Fibroblast of skin of back (primary cell): ENCODE measurements at regions not wholly inside any gene's neighbourhood (a gene's known extent, or its start where the extent isn't known, plus 50 kb on each side); places are given as distances from the start of the nearest gene placed in this dataset.

ENCODE experiments used
- DNase-seq: peaks from one replicate; pipeline ENCODE4 v3.0.0-alpha.2; 2013

- no peak for DNase-seq
These were observed 323.5 kb downstream of the VPS13C start for GRCh38 chr15:61736790-61737189.

DNA sequence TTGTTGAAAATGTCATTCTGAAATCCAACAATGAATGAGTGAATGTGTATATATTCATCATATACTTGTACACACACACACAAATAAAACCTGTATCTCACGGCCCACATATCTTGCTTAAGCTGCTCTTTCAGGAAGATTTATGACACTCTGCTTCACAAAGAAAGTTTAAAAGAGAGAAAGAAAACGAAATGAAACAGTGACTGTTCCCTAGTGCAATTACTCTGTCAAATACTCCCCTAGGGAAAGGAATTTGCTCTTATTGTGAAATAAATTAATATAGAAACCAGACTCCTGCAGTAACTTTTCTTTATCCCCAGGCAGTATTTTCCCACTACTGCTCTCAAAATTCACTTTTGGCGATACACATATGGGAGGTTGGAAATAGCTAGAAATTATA is 329.1 kb downstream of the VPS13C start:
- DNase-seq, result no peak

DNA sequence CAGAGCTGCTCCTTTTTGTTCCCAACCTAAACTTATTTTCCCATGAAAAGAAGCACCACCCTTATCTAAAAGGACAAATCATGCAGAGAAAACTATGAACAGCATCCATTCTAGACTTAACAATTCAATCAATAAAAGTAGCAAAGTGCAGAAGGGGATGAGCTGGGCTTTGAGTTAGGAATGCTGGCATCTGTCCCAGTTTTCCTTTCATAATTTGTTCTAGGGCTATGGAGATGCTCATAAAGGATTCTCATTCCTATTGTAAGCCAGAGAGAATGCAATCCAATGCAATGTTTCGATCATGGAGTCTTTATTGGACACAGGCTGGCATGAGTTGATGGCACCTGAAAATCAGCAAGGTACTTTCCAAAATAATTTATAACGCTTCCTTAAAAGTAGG is 330.6 kb downstream of the VPS13C start:
- no peak for DNase-seq

- DNase-seq, result no peak
These were observed 334.1 kb downstream of the VPS13C start for GRCh38 chr15:61726166-61726565.

DNA sequence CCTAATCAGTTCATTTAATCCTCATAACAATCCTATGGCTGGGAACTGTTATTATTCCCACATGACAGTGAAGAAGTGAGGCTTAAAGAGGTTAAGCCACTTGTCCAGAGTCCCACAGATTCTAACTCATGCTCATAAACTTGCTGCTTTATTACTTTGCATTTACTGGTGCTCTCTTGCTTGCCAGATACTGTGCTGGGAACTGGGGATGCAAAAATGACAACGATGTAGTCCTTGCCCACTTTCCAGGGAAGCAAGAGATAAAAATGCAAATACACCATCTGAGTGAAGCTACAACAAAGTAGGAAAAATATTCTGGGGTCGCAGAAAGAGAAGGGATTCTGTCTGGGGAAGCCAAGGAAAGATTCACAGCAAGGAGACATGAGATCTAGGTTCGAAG is 335.0 kb downstream of the VPS13C start:
- DNase-seq, result no peak

DNA sequence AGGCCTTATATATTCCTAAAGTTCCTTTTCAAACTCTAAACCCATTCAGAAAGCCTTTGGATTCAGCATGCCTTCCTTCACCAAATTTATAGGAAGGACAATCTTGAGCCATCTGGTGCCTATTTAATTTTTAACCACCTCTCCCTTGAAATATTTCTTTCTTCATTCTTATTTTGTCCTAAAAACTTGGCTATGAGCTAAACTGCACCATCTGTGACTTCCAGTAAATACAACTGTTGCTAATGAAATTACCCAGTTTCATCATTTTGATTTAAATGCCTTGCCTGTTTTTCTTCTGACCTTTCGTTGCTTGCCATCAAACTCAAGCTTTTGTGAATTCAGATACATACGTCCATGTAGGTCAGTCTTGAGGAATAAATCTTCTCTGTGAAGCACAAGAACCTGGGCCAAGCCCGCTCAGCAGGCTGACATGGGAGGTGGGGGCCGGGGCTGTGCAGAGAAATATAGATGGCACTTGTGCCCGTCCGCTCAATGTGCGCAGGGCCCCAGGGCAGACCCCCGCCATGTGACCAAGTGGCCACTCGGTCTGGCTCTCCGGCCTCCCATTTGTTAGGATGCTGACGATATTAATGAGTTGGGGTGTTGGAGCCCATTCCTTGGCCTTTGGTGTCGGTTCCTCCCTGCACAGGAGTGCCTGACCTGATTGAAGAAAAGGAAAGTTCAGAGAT is 335.9 kb downstream of the VPS13C start:
- DNase-seq, result no peak

DNA sequence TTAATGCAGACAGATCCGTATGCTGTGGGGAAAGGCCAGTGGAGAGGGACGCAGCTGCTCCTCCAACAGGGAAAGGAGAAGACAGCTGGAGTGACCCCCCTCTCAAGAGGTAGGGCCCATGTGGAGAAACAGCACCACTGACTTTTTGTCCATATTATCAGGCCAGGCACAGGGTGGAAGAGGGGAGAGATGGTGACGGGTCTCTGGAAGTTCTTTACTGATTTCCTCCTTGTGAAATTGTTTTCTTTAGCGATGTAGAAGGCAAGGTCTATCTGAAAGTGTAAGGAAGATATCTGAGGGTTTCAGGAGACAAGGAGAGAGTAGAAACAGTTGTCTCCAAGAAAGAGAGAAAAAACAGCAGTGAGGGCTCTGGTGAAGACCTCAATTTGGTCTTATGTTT is 338.8 kb downstream of the VPS13C start:
- no peak for DNase-seq

- DNase-seq, result no peak
These were observed 340.0 kb downstream of the VPS13C start for GRCh38 chr15:61720197-61720704.

DNA sequence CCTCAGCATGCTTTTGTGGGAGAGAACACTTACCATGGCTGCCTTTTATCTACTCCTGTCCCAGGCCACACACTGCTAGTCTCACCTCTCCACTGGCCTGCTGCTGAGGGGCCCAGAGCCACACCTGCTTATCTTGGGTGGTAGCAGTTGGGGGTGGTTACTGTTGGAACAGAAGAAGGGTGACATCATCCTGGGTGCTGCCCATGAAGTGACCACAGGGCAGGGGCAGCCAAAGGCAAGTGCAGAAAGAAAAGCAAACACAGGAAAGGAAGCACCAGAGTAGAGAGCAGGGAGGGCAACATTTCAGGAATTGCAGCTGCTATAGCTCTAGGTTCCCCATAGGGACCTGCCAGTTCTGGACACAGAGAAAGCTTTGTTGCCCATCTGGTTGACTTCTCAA is 345.2 kb downstream of the VPS13C start:
- DNase-seq, result peak; percentile 1

GRCh38 chr15:61712129-61712759 is 348.0 kb downstream of the VPS13C start:
- DNase-seq, result no peak

GRCh38 chr15:61702224-61703020 is 357.8 kb downstream of the VPS13C start:
- no peak for DNase-seq

GRCh38 chr15:61701455-61701854 is 358.8 kb downstream of the VPS13C start:
- DNase-seq, result no peak

- no peak for DNase-seq
These were observed 359.4 kb downstream of the VPS13C start for GRCh38 chr15:61700803-61701202.

GRCh38 chr15:61697796-61698195 is 362.5 kb downstream of the VPS13C start:
- DNase-seq, result no peak

GRCh38 chr15:61689067-61689466 is 371.2 kb downstream of the VPS13C start:
- no peak for DNase-seq

GRCh38 chr15:61687651-61688050 is 372.6 kb downstream of the VPS13C start:
- no peak for DNase-seq

DNA sequence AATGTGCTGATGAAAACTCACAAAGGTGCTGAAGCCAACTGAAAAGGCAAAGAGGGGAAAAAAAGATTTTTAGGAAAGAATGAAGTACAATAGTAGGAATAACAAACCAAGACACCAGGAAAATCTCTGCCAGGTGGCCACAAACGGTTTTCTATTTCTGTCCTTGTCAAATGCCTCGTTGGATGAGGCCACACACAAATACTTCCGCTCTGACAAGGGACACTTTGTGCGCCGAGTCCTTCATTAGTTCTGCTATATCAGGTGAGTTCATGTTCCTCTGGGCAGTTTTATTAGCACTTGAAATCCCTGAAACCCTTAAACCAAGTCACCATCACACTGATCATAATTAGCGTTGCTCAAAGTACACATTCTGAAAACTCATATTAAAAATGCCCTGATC is 373.1 kb downstream of the VPS13C start:
- no peak for DNase-seq

- no peak for DNase-seq
These were observed 374.3 kb downstream of the VPS13C start for GRCh38 chr15:61685971-61686370.

DNA sequence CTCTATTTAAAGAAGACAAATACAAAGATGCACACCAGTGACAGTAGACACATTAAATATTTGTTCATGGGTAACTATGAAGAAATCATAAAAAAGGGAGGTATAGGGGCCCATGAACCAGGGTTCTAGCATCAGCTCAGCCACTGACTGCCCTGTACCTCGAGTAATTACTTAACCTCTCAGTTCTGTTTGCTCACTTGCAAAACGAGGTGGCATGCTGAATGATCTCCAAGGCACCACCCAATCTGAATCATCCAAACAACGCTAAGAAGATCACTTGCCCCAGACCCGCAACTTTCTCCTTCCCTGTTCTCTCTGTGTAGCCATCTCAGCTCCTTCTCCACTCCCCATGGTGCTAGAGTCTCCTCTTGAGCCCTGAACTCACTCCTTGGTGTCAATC is 374.7 kb downstream of the VPS13C start:
- DNase-seq, result no peak

DNA sequence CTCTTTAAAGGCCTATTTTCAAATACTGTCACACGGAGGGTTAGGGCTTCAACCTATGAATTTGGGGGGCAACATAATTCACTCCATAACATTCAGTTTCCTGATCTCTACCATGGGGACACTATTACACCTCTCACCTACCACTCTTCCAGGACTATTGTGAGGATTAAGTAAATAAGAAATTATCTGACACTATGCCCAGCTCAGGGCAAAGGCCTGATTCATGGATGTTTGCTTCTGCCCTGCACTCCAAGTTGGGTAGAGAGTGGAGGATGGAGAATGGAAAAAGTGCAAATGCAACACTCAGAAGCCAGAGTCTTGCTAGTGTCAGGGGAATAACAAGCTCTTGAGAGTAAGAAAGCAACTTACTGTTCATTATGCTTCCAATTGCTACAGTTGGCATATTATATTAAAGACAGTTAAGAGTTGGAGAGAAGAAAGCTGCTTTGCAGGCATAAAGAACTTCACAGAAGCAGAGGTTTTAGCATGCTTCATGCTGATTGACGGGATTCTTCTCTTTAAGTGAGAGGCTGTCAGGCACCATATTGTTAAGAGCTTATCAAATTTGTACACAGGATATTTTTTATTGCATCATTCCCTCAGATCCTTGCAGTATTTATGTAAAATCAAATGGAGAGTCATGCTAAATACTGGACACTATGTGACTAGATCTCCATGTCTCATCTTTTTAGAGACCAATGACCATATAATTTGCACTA is 375.3 kb downstream of the VPS13C start:
- no peak for DNase-seq

- DNase-seq, result no peak
These were observed 377.1 kb downstream of the VPS13C start for GRCh38 chr15:61682891-61683735.

GRCh38 chr15:61681676-61682075 is 378.6 kb downstream of the VPS13C start:
- DNase-seq, result no peak
